IMR-90 (cell line): ENCODE measurements at regions not wholly inside any gene's neighbourhood (a gene's known extent, or its start where the extent isn't known, plus 50 kb on each side); places are given as distances from the start of the nearest gene placed in this dataset.

Source experiments
- ATAC-seq: fragments of 200-7000 bp; cut with Tn5 transposase; 2 replicates; pipeline ENCODE4 v1.9.1; 2020; ENCODE audit warnings: low read depth, mild to moderate bottlenecking, moderate library complexity
- BruUV-seq: library from RNA; stranded (reverse); fragments of 400-500 nt; replicated peaks from 2 replicates; lab custom pipeline; 2021; lab: Mats Ljungman, UMichigan
- CTCF ChIA-PET: fragments of 300-600 bp; formaldehyde crosslinking; extraction: SDS; loops from one replicate; lab custom pipeline; 2021; ENCODE audit warnings: antibody characterized with exemption; lab: Yijun Ruan, JAX
- POLR2A ChIA-PET: fragments of 300-600 bp; sonication (Branson Sonifier 250); formaldehyde crosslinking; loops from one replicate; lab custom pipeline; 2022; ENCODE audit warnings: antibody characterized with exemption; ENCODE audit not compliant: unreplicated experiment; lab: Charles Lee
- DNase-seq: peaks from one replicate; pipeline ENCODE4 v3.0.0; 2013
- H2AFZ ChIP-seq: replicated peaks from 2 replicates; pipeline ENCODE3; 2013; ENCODE audit warnings: low read length, mild to moderate bottlenecking; ENCODE audit not compliant: poor library complexity
- H2AK5ac ChIP-seq: 2 replicates; pipeline ENCODE4 v1.6.1; 2013; ENCODE audit warnings: low read depth, low read length, inconsistent platforms
- H2AK9ac ChIP-seq: replicated peaks from 2 replicates; pipeline ENCODE3; 2013; ENCODE audit warnings: mild to moderate bottlenecking, low read depth, low read length, moderate library complexity; ENCODE audit not compliant: poor library complexity
- H2BK120ac ChIP-seq: 2 replicates; pipeline ENCODE4 v1.6.1; 2013; ENCODE audit warnings: low read depth, low read length, inconsistent platforms
- H2BK15ac ChIP-seq: 3 replicates; pipeline ENCODE4 v1.6.1; 2013; ENCODE audit warnings: low read depth, low read length, inconsistent platforms
- H2BK20ac ChIP-seq: 2 replicates; pipeline ENCODE4 v1.6.1; 2013; ENCODE audit warnings: low read depth, mild to moderate bottlenecking, inconsistent platforms, low read length, moderate library complexity
- H2BK5ac ChIP-seq: 2 replicates; pipeline ENCODE4 v1.6.1; 2013; ENCODE audit warnings: mild to moderate bottlenecking, low read depth, low read length, inconsistent platforms; ENCODE audit not compliant: poor library complexity, severe bottlenecking
- H3K14ac ChIP-seq: replicated peaks from 2 replicates; pipeline ENCODE4 v1.6.1; 2013; ENCODE audit warnings: low read depth, low read length, inconsistent platforms
- H3K18ac ChIP-seq: 2 replicates; pipeline ENCODE4 v1.6.1; 2013; ENCODE audit warnings: low read depth, low read length, control low read depth
- H3K23ac ChIP-seq: 2 replicates; pipeline ENCODE4 v1.6.1; 2013; ENCODE audit warnings: low read depth, low read length, inconsistent platforms
- H3K27ac ChIP-seq: 2 replicates; pipeline ENCODE4 v1.5.1; 2013; ENCODE audit warnings: mild to moderate bottlenecking, control low read depth, low read length; ENCODE audit not compliant: insufficient read depth
- H3K27me3 ChIP-seq: 2 replicates; pipeline ENCODE4 v1.6.1; 2013; ENCODE audit warnings: low read length; ENCODE audit not compliant: control insufficient read depth, insufficient read depth
- H3K36me3 ChIP-seq: 2 replicates; pipeline ENCODE4 v1.6.1; 2013; ENCODE audit warnings: low read length, mixed read lengths; ENCODE audit not compliant: control insufficient read depth, insufficient read depth
- H3K4ac ChIP-seq: 2 replicates; pipeline ENCODE4 v1.6.1; 2013; ENCODE audit warnings: low read depth, low read length, inconsistent platforms
- H3K4me1 ChIP-seq: 2 replicates; pipeline ENCODE4 v1.6.1; 2013; ENCODE audit warnings: low read length, mixed read lengths; ENCODE audit not compliant: control insufficient read depth, insufficient read depth
- H3K4me2 ChIP-seq: 2 replicates; pipeline ENCODE4 v1.6.1; 2013; ENCODE audit warnings: low read depth, mild to moderate bottlenecking, control low read depth, low read length, moderate library complexity
- H3K4me3 ChIP-seq: 2 replicates; pipeline ENCODE4 v1.5.1; 2013; ENCODE audit warnings: low read depth, mild to moderate bottlenecking, control low read depth, low read length, moderate library complexity; ENCODE audit not compliant: insufficient read depth
- H3K56ac ChIP-seq: 2 replicates; pipeline ENCODE4 v1.6.1; 2013; ENCODE audit warnings: low read length, inconsistent platforms; ENCODE audit not compliant: insufficient read depth; ENCODE audit errors: extremely low read depth
- H3K79me1 ChIP-seq, 2 experiments: 2 replicates each; pipeline ENCODE4 v1.6.1; 2013; ENCODE audit warnings: low read length in 2 of 2, inconsistent platforms in 1 of 2, low read depth in 1 of 2
- H3K9ac ChIP-seq: 2 replicates; pipeline ENCODE4 v1.6.1; 2013; ENCODE audit warnings: low read depth, low read length, control low read depth
- H3K9me1 ChIP-seq: 2 replicates; pipeline ENCODE4 v1.6.1; 2013; ENCODE audit warnings: low read length, inconsistent platforms; ENCODE audit not compliant: insufficient read depth
- H3K9me3 ChIP-seq: 2 replicates; pipeline ENCODE4 v1.6.1; 2013; ENCODE audit warnings: low read length; ENCODE audit not compliant: control insufficient read depth, insufficient read depth
- H4K20me1 ChIP-seq: 2 replicates; pipeline ENCODE4 v1.6.1; 2013; ENCODE audit warnings: low read length, inconsistent platforms; ENCODE audit not compliant: insufficient read depth
- H4K5ac ChIP-seq: 2 replicates; pipeline ENCODE4 v1.6.1; 2013; ENCODE audit warnings: mild to moderate bottlenecking, low read depth, low read length, control low read depth
- H4K8ac ChIP-seq, 2 experiments: 2 replicates each; pipeline ENCODE4 v1.6.1; 2013; ENCODE audit warnings: low read depth in 2 of 2, low read length in 2 of 2, control low read depth in 1 of 2, inconsistent platforms in 1 of 2
- H4K91ac ChIP-seq: 2 replicates; pipeline ENCODE4 v1.6.1; 2013; ENCODE audit warnings: low read depth, low read length, inconsistent platforms; ENCODE audit not compliant: insufficient read depth
- CEBPB ChIP-seq: IDR thresholded peaks from 2 replicates; pipeline ENCODE4 v1.6.1; 2012; ENCODE audit warnings: low read depth, low read length, improper control_type of control experiment
- CHD1 ChIP-seq: IDR thresholded peaks from 2 replicates; pipeline ENCODE4 v1.6.1; 2012; ENCODE audit warnings: low read depth, low read length, improper control_type of control experiment
- MAZ ChIP-seq: IDR thresholded peaks from 2 replicates; pipeline ENCODE4 v1.6.1; 2012; ENCODE audit warnings: low read depth, mild to moderate bottlenecking, low read length, improper control_type of control experiment, moderate library complexity, borderline replicate concordance
- MXI1 ChIP-seq: IDR thresholded peaks from 2 replicates; pipeline ENCODE4 v1.6.1; 2012; ENCODE audit warnings: low read depth, mild to moderate bottlenecking, low read length, moderate library complexity, borderline replicate concordance
- NFE2L2 ChIP-seq: fragments of 150-350 bp; IDR thresholded peaks from 2 replicates; pipeline ENCODE4 v1.6.1; 2016; ENCODE audit warnings: low read depth, mild to moderate bottlenecking, low read length
- RAD21 ChIP-seq: IDR thresholded peaks from 2 replicates; pipeline ENCODE4 v1.6.1; 2012; ENCODE audit warnings: low read length, improper control_type of control experiment
- RCOR1 ChIP-seq: IDR thresholded peaks from 2 replicates; pipeline ENCODE4 v1.6.1; 2012; ENCODE audit warnings: mild to moderate bottlenecking, low read length, improper control_type of control experiment; ENCODE audit not compliant: insufficient replicate concordance
- RFX5 ChIP-seq: IDR thresholded peaks from 2 replicates; pipeline ENCODE4 v1.8.0; 2012; ENCODE audit warnings: low read depth, mild to moderate bottlenecking, low read length, moderate library complexity
- SMC3 ChIP-seq: fragments of 150-350 bp; IDR thresholded peaks from 2 replicates; pipeline ENCODE4 v1.6.1; 2016; ENCODE audit warnings: low read depth, mild to moderate bottlenecking, antibody characterized with exemption, low read length, moderate library complexity
- dilution Hi-C: fragments of 300-500 bp; cut with HindIII; formaldehyde crosslinking; loops from one replicate; pipeline ENCODE4 v1.14.3; 2018; ENCODE audit warnings: low sequenced_read_pairs; ENCODE audit not compliant: unreplicated experiment
- in situ Hi-C: fragments of 300-500 bp; cut with MboI; formaldehyde crosslinking; loops from 3 replicates; pipeline ENCODE4 v1.14.3; 2019; ENCODE audit warnings: low sequenced_read_pairs, inconsistent platforms, mixed read lengths
- intact Hi-C: fragments of 100-400 bp; cut with micrococcal nuclease; formaldehyde crosslinking; loops from 2 replicates; pipeline ENCODE4 v1.10.0; 2022
- TF ChIP-seq, protein P1 (sequence below): fragments of 150-350 bp; IDR thresholded peaks from 2 replicates; pipeline ENCODE4 v1.6.1; 2017; ENCODE audit warnings: mild to moderate bottlenecking, antibody characterized with exemption, low read length, low read depth

DNA sequence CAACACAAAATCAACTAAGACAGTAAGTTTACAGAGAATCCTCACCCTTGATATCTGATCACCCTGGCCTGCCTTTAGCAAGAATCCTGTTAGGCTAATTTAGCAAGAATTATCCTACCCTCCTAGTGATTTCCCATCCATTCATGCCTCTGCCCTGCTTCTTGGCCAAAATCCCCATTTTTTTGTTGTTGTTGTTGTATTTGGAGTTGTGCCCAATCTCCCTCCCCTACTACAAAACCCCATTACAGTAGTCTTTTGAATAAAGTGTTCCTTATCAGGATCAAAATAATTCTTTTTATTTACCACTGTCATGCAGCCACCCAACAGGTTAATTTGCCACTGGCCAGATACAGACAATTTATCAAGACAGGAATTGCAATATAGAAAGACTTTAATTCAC is 58.5 kb upstream of the CLINT1 start:
- Histone ChIP-seq H3K4me3 (no peak overlapping the region), H2BK5ac (no peak overlapping the region), H3K9ac (no peak overlapping the region), H3K9me1 (no peaks in the 10 kb centered on the region), H2AK9ac (no peak overlapping the region), H4K8ac (no peak overlapping the region), H4K5ac (no peak overlapping the region), H3K4me1 (no peaks in the 10 kb centered on the region), H3K79me1 (no peaks in the 10 kb centered on the region), H3K9me3 (no peaks in the 10 kb centered on the region), H2AFZ (no peak overlapping the region), H3K27me3 (peaks cover 8% of the 10 kb centered on the region), H3K27ac (no peak overlapping the region), H2BK120ac (no peak overlapping the region), H3K36me3 (no peaks in the 10 kb centered on the region), H3K23ac (no peak overlapping the region), H3K4me2 (no peak overlapping the region), H4K91ac (no peak overlapping the region), H3K56ac (no peak overlapping the region), H2BK15ac (no peak overlapping the region), H3K4ac (no peak overlapping the region), H2BK20ac (no peak overlapping the region), H4K20me1 (no peaks in the 10 kb centered on the region), H2AK5ac (no peak overlapping the region), H3K14ac (no peak overlapping the region), H3K18ac (no peak overlapping the region)
- TF ChIP-seq CHD1 (no peak), MXI1 (no peak), RCOR1 (no peak), RFX5 (no peak), MAZ (no peak), CEBPB (no peak), RAD21 (no peak), SMC3 (no peak), NFE2L2 (no peak)
- TF ChIP-seq, protein P1, sequence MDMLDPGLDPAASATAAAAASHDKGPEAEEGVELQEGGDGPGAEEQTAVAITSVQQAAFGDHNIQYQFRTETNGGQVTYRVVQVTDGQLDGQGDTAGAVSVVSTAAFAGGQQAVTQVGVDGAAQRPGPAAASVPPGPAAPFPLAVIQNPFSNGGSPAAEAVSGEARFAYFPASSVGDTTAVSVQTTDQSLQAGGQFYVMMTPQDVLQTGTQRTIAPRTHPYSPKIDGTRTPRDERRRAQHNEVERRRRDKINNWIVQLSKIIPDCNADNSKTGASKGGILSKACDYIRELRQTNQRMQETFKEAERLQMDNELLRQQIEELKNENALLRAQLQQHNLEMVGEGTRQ: no peak
- no peak for ATAC-seq
- POLR2A ChIA-PET: no interaction called here
- CTCF ChIA-PET: interaction anchor here (1.4 kb wide), 1 partner anchor 100 kb away, joined by 3 read pairs; no protein-coding TSS in a partner anchor
- intact Hi-C loops (loop anchor here (5.0 kb wide), 1 partner anchor 155 kb away; no protein-coding TSS in a partner anchor), in situ Hi-C loops (no loop called here), dilution Hi-C loops (no loop called here)
- no peak for DNase-seq
- BruUV-seq: no TSS peak
